HEK293 (cell line): ENCODE measurements at regions not wholly inside any gene's neighbourhood (a gene's known extent, or its start where the extent isn't known, plus 50 kb on each side); places are given as distances from the start of the nearest gene placed in this dataset.

Source experiments
- CTCF ChIP-seq: fragments of 450-650 bp; formaldehyde crosslinking; IDR thresholded peaks from 2 replicates; pipeline ENCODE4 v1.5.1; 2016; ENCODE audit warnings: missing biosample characterization, missing genetic modification characterization
- ELK4 ChIP-seq: IDR thresholded peaks from 2 replicates; pipeline ENCODE4 v1.6.1; 2011; ENCODE audit warnings: mild to moderate bottlenecking, low read depth, low read length, borderline replicate concordance
- YY1 ChIP-seq: fragments of 450-650 bp; formaldehyde crosslinking; IDR thresholded peaks from 2 replicates; pipeline ENCODE4 v1.5.1; 2018; ENCODE audit warnings: missing biosample characterization, missing genetic modification characterization
- ZBTB1 ChIP-seq: fragments of 450-650 bp; formaldehyde crosslinking; IDR thresholded peaks from 2 replicates; pipeline ENCODE4 v1.5.1; 2016; ENCODE audit warnings: missing biosample characterization, missing genetic modification characterization
- ZNF140 ChIP-seq: fragments of 450-650 bp; formaldehyde crosslinking; IDR thresholded peaks from 2 replicates; pipeline ENCODE4 v1.5.1; 2016; ENCODE audit warnings: missing biosample characterization, missing genetic modification characterization
- ZNF274 ChIP-seq, 2 experiments: fragments of 200-500 bp in 1 of 2; fragments of 450-650 bp in 1 of 2; sonication (Bioruptor generic) in 1 of 2; formaldehyde crosslinking in 1 of 2; IDR thresholded peaks; 2 replicates each; pipeline versions ENCODE4 v1.5.1 to v1.6.1; 2014 to 2016; ENCODE audit warnings: borderline replicate concordance in 1 of 2, inconsistent platforms in 1 of 2, low read length in 1 of 2, missing biosample characterization in 1 of 2, missing genetic modification characterization in 1 of 2
- ZNF558 ChIP-seq: fragments of 450-650 bp; formaldehyde crosslinking; IDR thresholded peaks from 2 replicates; pipeline ENCODE4 v1.5.1; 2016; ENCODE audit warnings: missing biosample characterization, missing genetic modification characterization

- TF ChIP-seq CTCF (tag by site-specific recombination) (no peak), ELK4 (no peak), ZBTB1 (tag by site-specific recombination) (no peak), ZNF140 (tag by site-specific recombination) (no peak), ZNF274 (IDR thresholded peaks at IDR 0.05; ENCODE audit: low read length) (no peak), ZNF274 (tag by site-specific recombination; IDR thresholded peaks at IDR 0.05; ENCODE audit: borderline replicate concordance) (no peak), ZNF558 (no peak), YY1 (no peak)
Measured at GRCh38 chr1:30415171-30415940, 308.0 kb downstream of the MATN1 start.
